GM10266 (cell line): ENCODE measurements at regions not wholly inside any gene's neighbourhood (a gene's known extent, or its start where the extent isn't known, plus 50 kb on each side); places are given as distances from the start of the nearest gene placed in this dataset.

ENCODE experiments used
- DNase-seq: peaks from one replicate; pipeline ENCODE4 v3.0.0; 2012; ENCODE audit errors: extremely low spot score
- CTCF ChIP-seq: IDR thresholded peaks from 2 replicates; pipeline ENCODE4 v1.5.1; 2012; ENCODE audit warnings: mild to moderate bottlenecking, low read depth; ENCODE audit not compliant: control insufficient read depth, insufficient read depth; ENCODE audit errors: missing control alignments

DNA sequence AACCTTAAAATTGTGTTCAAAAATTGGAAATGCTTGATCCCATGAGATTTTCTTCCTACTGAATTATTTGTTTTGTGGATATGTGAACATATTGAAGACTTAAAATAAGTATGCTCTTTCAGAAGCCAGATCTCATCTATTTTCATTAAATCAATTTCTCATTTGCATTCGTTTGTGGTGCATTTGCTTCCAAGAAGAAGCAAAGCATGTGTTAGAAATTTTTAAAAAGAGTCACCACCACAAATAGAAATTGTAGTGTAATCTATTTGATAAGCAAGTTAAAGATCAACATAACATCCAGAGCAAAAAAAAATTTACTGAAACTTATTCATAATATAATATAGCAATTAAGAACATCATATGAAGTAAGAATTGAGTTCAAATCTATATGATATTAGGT, 300.9 kb upstream of the SYT4 start:
- TF ChIP-seq CTCF = no peak
- no peak for DNase-seq

GRCh38 chr18:43578706-43579105, 301.4 kb upstream of the SYT4 start:
- no peak for DNase-seq

GRCh38 chr18:43581936-43582519, 304.7 kb upstream of the SYT4 start:
- DNase-seq = no peak
- TF ChIP-seq CTCF = no peak

More at GRCh38 chr18:43578706-43579105, 301.4 kb upstream of the SYT4 start:
- TF ChIP-seq CTCF = no peak

DNA sequence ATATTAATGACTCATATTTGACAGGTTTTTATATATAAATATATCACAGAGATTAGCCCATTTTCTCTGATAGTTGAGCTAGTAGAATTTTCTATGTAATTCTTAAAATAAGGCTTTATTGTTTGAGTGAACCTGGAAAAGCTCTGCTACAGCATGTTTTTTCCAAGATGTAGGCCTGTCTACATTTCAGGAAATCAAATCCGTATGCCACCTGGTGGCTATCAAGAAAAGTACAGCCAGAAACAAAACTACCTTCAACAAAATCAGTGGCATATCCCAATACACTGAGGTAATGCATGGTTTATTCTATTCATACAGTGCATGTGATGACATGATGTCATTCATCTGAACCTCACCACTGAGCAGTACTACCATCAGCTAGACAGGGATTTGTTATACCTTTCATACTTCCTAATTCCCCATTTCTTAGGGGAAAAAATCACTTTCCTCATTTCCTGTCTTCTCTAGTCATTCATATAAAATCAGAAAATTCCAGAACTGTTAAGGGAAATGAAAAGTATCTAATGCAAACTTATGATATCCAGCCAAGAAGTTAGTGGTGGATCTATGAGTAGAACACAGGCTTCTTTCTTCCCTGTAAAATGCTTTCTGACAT, 310.4 kb upstream of the SYT4 start:
- peak; percentile 45 for DNase-seq
- peak; percentile 58 for TF ChIP-seq CTCF

DNA sequence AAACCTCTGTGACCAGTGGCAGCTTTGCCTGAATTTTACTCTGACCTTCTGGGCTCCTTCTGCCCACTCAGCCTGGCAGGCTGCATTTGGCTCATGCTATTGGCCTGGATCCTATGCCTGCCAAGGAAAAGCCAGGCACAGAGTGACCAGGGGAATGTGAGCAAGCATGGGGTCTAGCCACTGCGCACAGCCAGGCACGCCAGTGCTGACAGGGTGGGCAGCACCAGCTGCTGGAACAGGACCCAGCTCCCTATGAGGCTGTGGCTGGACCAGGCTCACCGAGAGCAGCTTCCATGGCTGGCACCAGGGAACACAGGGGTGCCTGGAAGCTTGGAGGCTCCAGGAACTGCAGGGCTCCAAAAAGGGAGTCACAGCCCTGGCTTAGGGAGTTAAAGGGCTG, 311.5 kb upstream of the SYT4 start:
- DNase-seq = no peak
- no peak for TF ChIP-seq CTCF

DNA sequence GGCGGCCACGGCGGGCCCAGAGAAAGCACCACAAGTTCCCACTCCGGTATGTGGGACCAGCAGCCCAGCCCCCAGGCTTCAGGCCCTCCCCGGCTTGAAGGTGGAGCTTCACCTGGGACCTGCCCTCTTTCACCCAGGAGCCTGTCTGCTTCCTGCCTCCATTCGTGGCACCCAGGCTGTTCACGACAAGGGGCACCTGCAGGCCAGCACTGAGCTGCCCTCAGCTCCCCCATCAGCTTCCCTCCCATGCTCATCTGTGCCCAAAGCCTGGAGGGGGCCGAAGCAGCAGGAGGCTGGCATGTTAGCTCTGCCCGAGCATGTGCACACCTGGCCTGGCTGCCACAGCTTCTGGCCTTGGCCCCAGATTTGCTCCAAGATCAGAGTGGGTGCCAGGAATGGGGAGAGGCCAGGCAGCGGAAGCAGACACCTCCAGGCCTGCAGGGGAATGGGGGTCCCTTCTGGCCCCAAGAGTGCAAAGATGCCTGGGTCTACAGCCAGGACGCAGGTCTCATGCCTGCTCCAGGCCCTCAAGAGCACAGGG, 312.4 kb upstream of the SYT4 start:
- no peak for DNase-seq
- TF ChIP-seq CTCF = no peak

DNA sequence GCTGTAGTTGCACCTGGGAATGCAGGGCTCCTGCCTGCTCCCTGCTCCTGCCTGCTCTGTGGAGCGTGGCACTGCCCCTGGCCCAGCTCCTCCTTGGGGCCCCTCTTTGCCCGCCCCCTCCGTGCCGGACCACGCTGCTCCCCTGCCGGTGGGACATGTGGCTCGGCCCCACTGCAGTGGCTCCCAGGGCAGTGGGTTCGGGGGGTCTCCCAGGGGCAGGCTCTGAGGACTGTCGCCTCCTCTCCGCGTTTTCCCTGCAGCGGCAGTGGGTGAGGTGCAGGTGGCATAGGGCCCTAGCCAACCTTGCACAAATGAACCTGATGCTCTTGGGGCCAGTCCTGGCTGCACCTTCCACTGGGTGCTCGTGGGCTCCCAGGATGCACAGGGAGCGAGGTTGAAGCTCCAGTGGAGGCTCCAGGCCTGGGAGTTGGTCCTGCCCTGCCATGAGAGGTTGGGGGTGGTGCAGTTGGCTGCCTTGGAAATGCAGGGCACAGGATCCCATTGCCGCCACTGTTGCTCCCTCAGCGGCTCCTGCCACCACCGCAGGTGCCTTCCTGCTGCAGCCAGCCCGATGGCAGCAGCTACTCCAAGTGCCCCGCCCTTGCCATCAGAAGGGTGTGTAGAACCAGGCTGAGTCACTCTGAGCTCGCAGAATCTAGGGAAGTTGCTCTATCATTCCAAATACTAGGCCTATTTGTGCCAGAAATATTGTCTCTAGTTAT, 313.1 kb upstream of the SYT4 start:
- DNase-seq = no peak
- TF ChIP-seq CTCF = no peak
